ENCODE measurements at regions not wholly inside any gene's neighbourhood (a gene's known extent, or its start where the extent isn't known, plus 50 kb on each side); places are given as distances from the start of the nearest gene placed in this dataset.

DNA sequence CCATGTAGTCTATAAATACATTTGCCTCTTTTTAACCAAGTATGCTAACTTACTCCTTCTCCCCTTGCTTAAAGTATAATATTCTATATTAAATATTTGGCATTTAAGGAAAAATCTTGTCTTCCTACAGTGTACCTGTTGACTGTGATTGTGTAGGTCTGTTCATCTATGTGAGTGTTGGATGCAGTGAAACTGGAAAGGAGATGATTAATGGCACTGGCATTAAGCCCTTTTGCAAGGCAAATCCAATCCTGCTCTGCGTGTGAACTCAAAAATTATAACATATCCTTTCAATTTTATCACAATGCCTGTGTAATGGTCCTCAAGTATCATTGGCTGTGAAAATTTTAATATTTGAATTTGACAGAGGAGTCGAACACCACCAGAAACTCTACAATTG lies 565.0 kb downstream of the KCNT2 start:
- TF ChIP-seq, protein P1, sequence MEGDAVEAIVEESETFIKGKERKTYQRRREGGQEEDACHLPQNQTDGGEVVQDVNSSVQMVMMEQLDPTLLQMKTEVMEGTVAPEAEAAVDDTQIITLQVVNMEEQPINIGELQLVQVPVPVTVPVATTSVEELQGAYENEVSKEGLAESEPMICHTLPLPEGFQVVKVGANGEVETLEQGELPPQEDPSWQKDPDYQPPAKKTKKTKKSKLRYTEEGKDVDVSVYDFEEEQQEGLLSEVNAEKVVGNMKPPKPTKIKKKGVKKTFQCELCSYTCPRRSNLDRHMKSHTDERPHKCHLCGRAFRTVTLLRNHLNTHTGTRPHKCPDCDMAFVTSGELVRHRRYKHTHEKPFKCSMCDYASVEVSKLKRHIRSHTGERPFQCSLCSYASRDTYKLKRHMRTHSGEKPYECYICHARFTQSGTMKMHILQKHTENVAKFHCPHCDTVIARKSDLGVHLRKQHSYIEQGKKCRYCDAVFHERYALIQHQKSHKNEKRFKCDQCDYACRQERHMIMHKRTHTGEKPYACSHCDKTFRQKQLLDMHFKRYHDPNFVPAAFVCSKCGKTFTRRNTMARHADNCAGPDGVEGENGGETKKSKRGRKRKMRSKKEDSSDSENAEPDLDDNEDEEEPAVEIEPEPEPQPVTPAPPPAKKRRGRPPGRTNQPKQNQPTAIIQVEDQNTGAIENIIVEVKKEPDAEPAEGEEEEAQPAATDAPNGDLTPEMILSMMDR (IDR thresholded peaks at IDR 0.05; ENCODE audit: insufficient read depth, low read length), result no peak
- no peak for TF ChIP-seq GABPA (IDR thresholded peaks at IDR 0.05; ENCODE audit: low read depth)
- no peak for TF ChIP-seq POLR2AphosphoS5 (IDR thresholded peaks at IDR 0.05; ENCODE audit: low read depth)
- TF ChIP-seq, protein P2, sequence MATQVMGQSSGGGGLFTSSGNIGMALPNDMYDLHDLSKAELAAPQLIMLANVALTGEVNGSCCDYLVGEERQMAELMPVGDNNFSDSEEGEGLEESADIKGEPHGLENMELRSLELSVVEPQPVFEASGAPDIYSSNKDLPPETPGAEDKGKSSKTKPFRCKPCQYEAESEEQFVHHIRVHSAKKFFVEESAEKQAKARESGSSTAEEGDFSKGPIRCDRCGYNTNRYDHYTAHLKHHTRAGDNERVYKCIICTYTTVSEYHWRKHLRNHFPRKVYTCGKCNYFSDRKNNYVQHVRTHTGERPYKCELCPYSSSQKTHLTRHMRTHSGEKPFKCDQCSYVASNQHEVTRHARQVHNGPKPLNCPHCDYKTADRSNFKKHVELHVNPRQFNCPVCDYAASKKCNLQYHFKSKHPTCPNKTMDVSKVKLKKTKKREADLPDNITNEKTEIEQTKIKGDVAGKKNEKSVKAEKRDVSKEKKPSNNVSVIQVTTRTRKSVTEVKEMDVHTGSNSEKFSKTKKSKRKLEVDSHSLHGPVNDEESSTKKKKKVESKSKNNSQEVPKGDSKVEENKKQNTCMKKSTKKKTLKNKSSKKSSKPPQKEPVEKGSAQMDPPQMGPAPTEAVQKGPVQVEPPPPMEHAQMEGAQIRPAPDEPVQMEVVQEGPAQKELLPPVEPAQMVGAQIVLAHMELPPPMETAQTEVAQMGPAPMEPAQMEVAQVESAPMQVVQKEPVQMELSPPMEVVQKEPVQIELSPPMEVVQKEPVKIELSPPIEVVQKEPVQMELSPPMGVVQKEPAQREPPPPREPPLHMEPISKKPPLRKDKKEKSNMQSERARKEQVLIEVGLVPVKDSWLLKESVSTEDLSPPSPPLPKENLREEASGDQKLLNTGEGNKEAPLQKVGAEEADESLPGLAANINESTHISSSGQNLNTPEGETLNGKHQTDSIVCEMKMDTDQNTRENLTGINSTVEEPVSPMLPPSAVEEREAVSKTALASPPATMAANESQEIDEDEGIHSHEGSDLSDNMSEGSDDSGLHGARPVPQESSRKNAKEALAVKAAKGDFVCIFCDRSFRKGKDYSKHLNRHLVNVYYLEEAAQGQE (IDR thresholded peaks at IDR 0.05; ENCODE audit: insufficient replicate concordance, low read depth), result no peak

Data from HL-60 (cell line).